ENCODE measurements at regions not wholly inside any gene's neighbourhood (a gene's known extent, or its start where the extent isn't known, plus 50 kb on each side); places are given as distances from the start of the nearest gene placed in this dataset.

DNA sequence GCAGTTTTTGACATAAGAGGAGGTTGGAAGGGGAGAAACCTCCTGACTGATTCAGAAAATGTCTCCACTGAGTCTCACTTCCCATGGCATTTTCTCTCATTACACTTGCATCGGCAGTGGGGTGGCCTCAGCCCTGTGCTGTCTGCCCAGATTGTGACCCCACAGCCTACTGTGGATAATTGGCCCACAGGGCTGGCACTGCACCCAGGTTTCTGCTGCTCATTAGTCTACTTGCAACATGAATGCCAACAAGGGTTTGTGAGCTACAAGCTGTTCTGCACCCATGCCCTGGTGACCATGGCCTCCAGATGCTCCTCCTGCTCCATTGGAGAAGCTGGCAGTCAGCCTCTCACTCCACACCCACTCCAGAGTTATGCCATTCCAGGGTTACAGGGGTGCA lies 296.0 kb downstream of the CTTN start:
- TF ChIP-seq, protein P1, sequence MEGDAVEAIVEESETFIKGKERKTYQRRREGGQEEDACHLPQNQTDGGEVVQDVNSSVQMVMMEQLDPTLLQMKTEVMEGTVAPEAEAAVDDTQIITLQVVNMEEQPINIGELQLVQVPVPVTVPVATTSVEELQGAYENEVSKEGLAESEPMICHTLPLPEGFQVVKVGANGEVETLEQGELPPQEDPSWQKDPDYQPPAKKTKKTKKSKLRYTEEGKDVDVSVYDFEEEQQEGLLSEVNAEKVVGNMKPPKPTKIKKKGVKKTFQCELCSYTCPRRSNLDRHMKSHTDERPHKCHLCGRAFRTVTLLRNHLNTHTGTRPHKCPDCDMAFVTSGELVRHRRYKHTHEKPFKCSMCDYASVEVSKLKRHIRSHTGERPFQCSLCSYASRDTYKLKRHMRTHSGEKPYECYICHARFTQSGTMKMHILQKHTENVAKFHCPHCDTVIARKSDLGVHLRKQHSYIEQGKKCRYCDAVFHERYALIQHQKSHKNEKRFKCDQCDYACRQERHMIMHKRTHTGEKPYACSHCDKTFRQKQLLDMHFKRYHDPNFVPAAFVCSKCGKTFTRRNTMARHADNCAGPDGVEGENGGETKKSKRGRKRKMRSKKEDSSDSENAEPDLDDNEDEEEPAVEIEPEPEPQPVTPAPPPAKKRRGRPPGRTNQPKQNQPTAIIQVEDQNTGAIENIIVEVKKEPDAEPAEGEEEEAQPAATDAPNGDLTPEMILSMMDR (IDR thresholded peaks at IDR 0.05): no peak
- no peak for TF ChIP-seq POLR2A (IDR thresholded peaks at IDR 0.05)
